DMS53 treated with DMSO at 0.1 percent for 48 hours (cell line): ENCODE measurements at regions not wholly inside any gene's neighbourhood (a gene's known extent, or its start where the extent isn't known, plus 50 kb on each side); places are given as distances from the start of the nearest gene placed in this dataset.
A peak's percentile ranks its signal among the peaks of the same experiment; 100 is the strongest.
"Not testable (repeated sequence)": the region's sequence is repeated elsewhere in the genome, so short reads cannot be mapped to it uniquely, and the experiment has no call there.

Experiments used
- DNase-seq: peaks from one replicate; lab custom pipeline; 2025; ENCODE audit not compliant: unreplicated experiment; lab: John Stamatoyannopoulos, UW

GRCh38 chr14:25350021-25350420 lies 300.1 kb upstream of the STXBP6 start:
- DNase-seq: no peak

GRCh38 chr14:25349269-25349668 lies 299.3 kb upstream of the STXBP6 start:
- DNase-seq: no peak

- DNase-seq: no peak
These were observed 290.9 kb upstream of the STXBP6 start for GRCh38 chr14:25340882-25341281.

GRCh38 chr14:25322784-25323183 lies 272.8 kb upstream of the STXBP6 start:
- no peak for DNase-seq

GRCh38 chr14:25316007-25316406 lies 266.1 kb upstream of the STXBP6 start:
- not testable (repeated sequence) for DNase-seq

GRCh38 chr14:25308244-25308643 lies 258.3 kb upstream of the STXBP6 start:
- peak; percentile 6 for DNase-seq

- no peak for DNase-seq
These were observed 254.0 kb upstream of the STXBP6 start for GRCh38 chr14:25303934-25304333.

- no peak for DNase-seq
These were observed 248.3 kb upstream of the STXBP6 start for GRCh38 chr14:25298238-25298637.

- DNase-seq: not testable (repeated sequence)
These were observed 240.2 kb upstream of the STXBP6 start for GRCh38 chr14:25290154-25290553.

- no peak for DNase-seq
These were observed 224.6 kb upstream of the STXBP6 start for GRCh38 chr14:25274529-25274928.

GRCh38 chr14:25267186-25267585 lies 217.2 kb upstream of the STXBP6 start:
- no peak for DNase-seq

GRCh38 chr14:25259470-25259869 lies 209.5 kb upstream of the STXBP6 start:
- no peak for DNase-seq

- no peak for DNase-seq
These were observed 202.8 kb upstream of the STXBP6 start for GRCh38 chr14:25252793-25253192.

- DNase-seq: no peak
These were observed 200.6 kb upstream of the STXBP6 start for GRCh38 chr14:25250516-25250915.

- no peak for DNase-seq
These were observed 197.7 kb upstream of the STXBP6 start for GRCh38 chr14:25247609-25248008.

GRCh38 chr14:25246751-25247150 lies 196.8 kb upstream of the STXBP6 start:
- no peak for DNase-seq

GRCh38 chr14:25239170-25239569 lies 189.2 kb upstream of the STXBP6 start:
- no peak for DNase-seq

- peak; percentile 1 for DNase-seq
These were observed 187.9 kb upstream of the STXBP6 start for GRCh38 chr14:25237845-25238244.

GRCh38 chr14:25233613-25234012 lies 183.7 kb upstream of the STXBP6 start:
- DNase-seq: no peak

GRCh38 chr14:25231004-25231403 lies 181.1 kb upstream of the STXBP6 start:
- no peak for DNase-seq

GRCh38 chr14:25226214-25226613 lies 176.3 kb upstream of the STXBP6 start:
- DNase-seq: no peak

- DNase-seq: no peak
These were observed 172.3 kb upstream of the STXBP6 start for GRCh38 chr14:25222256-25222655.

- DNase-seq: no peak
These were observed 170.6 kb upstream of the STXBP6 start for GRCh38 chr14:25220514-25220913.

- DNase-seq: no peak
These were observed 165.7 kb upstream of the STXBP6 start for GRCh38 chr14:25215607-25216006.
